ENCODE measurements at regions not wholly inside any gene's neighbourhood (a gene's known extent, or its start where the extent isn't known, plus 50 kb on each side); places are given as distances from the start of the nearest gene placed in this dataset.
"Not testable (repeated sequence)": the region's sequence is repeated elsewhere in the genome, so short reads cannot be mapped to it uniquely, and the experiment has no call there.

DNA sequence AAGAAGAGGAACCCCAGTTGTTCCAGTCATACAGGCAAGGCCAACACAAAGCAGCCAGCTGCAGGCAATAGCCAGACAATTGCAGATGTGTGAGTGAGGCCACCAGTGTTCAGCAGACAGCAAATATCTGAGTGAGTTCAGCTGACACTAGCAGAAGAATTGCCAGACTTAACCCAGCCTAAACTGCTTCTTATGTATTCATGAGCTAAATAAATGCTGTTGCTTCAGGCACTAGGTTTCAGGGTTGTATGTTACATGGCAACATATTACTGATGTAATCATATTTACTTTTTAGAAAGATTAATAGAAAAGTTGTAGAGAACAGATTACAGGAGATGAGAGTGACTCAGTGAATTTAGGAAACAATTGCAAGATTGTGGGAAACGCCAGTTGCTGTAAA, 129.8 kb upstream of the CHODL start:
- DNase-seq (ENCODE audit: extremely low read depth in 1 of 2, low read depth in 1 of 2), result no peak

DNA sequence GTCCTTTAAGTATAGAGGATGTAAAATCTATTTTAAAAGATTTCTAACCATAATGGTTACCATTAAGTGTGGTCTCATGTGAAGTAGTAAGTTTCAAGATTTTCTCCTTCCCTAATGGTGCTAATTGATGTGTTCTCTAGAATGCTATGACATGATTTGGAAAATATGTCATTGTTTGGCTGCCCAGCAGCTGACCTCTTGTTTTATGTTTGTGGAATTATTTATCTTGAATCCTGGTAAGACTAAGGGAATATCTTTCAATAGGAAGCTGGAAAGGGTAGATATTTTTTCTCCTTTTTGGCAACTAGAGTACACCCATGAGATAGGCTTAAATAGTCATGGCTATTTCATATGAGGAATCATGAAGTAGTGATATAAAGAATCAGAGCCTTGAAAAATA, 139.8 kb upstream of the CHODL start:
- DNase-seq (ENCODE audit: extremely low read depth in 1 of 2, low read depth in 1 of 2), result no peak

DNA sequence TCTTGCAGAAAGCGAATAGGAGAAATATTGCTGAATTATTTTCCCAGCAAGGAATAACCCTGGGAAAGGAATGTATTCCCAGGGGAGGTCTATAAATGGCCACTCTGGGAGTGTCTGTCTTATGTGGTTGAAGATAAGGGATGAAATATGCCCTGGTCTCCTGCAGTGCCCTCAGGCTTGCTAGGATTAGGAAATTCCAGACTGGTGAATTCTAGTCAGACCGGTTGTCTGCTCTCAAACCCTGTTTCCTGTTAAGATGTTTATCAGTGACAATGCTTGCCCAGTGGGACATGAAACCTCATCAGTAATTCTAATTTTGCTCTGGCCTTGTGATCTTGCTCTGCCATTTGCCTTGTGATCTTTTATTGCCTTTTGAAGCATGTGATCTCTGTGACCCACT, 148.2 kb upstream of the CHODL start:
- not testable (repeated sequence) for DNase-seq (ENCODE audit: extremely low read depth in 1 of 2, low read depth in 1 of 2)

DNA sequence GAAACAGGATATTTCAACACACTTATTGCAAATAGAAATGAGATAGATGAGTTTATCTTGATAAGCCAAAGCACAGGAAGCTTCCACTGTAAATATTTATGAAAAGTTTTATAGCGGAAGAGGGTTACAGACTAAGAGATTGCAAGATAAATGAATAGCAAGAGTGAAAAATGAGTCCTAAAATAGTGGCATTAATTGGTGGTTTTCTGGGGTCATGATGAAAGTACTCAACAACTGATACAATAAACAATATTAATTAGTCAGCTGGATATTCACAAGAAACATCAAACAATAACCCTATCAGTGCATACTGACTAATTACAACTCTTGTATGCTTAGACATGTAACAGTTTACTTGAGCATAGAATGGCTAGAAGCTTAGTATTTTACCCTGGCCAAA, 154.8 kb upstream of the CHODL start:
- no peak for DNase-seq (ENCODE audit: extremely low read depth in 1 of 2, low read depth in 1 of 2)

DNA sequence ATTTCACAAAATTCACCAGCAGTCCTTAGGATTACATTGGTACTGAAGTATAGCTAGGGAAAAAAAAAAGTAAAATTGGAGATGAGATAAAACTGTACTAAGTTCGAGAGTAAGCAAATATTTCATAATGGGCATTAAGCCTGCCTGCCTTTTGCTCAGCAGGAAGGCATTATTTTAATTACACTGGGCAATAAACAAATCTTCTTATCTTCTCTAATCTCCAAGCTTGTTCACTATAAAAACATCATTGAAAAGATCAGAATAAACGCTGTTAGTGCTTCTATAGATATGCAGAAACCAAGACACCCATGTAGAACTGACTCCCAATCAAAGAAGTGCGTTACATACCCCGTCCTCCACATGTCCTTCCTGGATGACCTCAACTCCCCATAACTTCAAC, 174.2 kb upstream of the CHODL start:
- DNase-seq (ENCODE audit: extremely low read depth in 1 of 2, low read depth in 1 of 2), result no peak

DNA sequence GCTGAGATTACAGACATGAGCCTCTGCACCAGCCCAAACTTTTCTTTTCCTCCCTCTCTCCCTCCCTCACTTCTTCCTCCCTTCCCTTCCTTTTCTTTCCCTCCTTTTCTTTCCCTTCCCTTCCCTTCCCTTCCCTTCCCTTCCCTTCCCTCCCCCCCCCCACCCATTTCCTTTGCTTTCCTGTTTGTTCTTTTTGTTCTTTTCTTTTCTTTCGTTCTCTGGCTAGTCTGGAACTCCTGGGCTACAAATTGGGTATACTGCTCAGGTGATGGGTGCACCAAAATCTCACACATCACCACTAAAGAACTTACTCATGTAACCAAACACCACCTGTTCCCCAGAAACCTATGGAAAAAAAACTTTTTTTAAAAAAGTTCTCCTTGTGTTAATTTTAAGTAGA, 174.8 kb upstream of the CHODL start:
- DNase-seq (ENCODE audit: extremely low read depth in 1 of 2, low read depth in 1 of 2), result no peak

DNA sequence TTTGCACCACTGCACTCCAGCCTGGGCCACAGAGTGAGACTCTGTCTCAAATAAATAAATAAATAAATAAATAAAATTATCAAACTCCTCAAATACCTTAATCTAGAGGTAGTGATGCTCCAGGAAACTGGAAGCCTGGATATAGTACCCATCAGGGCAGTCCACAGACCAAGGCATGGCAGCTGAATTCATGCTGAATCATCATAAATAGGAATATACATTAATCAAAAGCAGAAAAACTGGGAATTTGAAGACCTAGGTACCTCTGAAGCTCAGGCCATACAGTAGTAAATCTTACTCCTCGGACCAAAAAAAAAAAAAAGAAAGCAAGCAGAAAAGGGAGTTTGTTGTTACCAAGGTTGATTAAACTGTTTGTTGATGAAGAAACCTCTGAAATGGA, 184.2 kb upstream of the CHODL start:
- no peak for DNase-seq (ENCODE audit: extremely low read depth in 1 of 2, low read depth in 1 of 2)

DNA sequence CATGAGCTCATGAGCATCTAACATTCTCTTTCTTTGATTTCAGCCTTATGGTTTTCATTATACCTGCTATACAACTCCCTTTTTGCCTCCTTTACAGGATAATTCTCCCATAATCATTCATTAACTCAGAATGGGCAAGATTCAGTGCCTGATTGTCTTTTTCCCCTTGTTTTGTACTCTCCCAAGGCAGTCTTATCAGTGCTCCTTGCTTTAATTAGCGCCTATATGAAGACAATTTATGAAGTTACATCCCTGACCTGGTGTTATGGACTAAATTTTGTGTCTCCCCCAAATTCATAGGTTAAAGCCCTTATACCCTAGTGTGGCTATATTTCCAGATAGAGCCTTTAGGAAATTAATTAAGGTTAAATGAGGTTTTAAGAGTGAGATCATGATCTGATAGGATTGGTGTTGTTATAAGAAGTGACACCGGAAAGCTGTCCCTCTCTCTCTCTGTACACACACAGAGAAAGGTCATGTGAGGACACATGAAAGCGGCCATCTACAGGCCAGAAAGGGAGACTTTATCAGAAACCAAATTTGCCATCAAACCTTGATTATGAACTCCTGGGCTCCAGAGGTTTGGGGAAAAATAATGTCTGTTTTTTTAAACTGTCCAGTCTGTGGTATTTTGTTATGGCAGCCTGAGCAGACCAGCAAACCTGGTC, 185.8 kb upstream of the CHODL start:
- DNase-seq (ENCODE audit: extremely low read depth in 1 of 2, low read depth in 1 of 2), result no peak

DNA sequence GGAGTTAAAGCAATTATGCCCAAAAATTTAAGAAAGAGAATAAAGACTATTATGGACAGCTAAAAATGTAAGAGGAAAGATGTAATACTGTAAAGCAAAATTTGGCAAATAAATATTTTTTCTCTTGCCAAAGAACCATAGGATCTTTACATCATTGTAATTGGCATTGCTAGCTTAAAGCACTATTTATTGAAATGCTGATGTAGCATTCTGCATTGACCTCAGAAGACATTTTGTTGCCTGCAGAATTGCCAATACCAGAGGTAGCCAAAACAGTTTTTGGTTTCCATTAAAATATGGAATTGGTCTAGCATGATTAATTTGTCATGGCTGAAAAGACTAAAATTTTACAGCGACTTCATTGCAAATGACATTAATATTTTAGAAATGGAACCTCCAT, 191.5 kb upstream of the CHODL start:
- DNase-seq (ENCODE audit: extremely low read depth in 1 of 2, low read depth in 1 of 2), result no peak

DNA sequence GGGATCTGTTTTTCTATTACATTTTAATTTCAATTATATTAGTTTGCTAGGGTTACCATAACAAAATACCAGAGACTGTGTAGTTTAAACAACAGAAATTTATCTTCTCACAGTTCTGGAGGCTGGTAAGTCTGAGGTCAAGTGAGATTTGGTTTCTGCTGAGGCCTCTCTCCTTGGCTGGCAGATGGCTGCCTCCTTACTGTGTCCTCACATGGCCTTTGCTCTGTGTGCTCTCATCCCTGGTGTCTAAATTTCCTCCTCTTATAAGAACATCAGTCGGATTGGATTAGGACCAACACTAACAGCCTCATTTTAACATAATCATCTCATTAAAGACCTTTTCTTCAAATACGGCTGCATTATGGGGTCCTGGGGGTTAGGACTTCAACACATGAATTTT, 195.2 kb upstream of the CHODL start:
- DNase-seq (ENCODE audit: extremely low read depth in 1 of 2, low read depth in 1 of 2), result no peak

DNA sequence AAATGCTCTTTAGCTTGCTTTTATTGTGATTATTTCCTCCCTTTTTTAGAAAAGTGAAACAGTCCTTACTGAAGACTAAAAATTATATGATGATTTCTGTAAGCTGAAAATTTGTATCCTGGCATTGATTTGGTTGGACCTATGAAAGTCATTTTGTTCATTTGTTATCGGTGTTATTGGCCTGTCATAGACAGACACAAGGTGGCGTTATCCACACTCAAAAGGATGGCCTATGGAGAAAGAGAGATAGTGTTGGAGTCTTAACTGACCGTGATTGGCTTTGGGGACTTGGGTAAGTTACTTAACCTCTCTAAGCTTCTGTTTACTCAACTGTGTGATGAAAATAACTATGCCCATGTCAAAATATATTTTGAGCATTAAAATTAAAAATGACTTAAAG, 203.6 kb upstream of the CHODL start:
- DNase-seq (ENCODE audit: extremely low read depth in 1 of 2, low read depth in 1 of 2), result no peak

DNA sequence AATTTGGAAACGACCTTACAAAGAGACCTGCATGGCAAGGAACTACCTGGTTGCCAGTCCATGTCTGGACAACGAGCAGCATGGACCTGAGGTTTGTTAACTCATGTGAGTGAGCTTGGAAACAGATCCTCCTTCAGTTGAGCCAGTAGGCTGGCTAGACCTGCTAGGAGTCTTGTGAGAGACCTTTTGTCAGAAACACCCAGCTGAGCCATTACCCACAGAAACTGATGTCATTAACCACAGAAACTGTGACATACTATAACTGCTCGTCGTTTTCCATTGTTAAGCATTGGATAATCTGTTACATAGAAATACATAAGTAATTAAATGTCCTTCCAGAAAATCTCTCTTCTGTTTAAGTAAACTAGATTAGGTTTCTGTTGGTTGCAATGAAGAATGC, 211.1 kb upstream of the C21orf91 start:
- no peak for DNase-seq (ENCODE audit: extremely low read depth in 1 of 2, low read depth in 1 of 2)

DNA sequence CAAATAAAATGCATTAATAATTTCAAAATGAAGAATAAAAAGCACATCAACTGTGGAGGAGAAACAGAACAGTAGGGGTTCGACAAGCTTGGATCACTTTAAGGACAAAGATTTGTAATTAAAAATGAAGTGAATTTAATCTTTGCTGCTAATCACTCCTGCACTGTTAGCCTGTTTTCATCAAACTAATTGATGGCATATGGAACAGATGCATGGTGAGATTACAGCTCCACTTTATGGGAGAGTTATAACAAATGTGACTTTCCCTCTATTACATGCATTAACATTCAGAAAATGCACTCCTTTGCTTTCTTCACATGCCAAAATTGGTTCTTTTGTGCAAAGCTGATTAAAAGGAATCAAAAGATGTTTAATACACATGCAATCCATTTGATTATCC, 207.2 kb upstream of the C21orf91 start:
- DNase-seq (ENCODE audit: extremely low read depth in 1 of 2, low read depth in 1 of 2), result no peak

DNA sequence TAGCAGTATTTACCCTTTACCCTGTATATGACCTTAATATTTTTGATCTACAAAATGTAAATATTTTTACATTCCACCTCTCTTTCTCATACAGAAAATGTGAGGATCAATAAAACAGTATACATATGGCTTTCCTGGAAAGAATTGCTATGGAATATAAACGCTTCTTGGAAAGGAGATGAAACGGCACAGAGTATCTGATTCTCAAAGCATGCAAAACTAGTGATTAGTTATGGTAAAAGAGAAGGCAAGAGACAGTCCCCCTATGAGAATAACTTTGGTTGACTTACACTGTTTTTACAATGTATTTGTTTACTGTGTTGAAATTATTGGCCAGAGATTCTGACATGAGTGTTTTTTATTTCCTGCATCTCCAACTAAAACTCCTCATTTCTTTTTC, 204.6 kb upstream of the C21orf91 start:
- no peak for DNase-seq (ENCODE audit: extremely low read depth in 1 of 2, low read depth in 1 of 2)

DNA sequence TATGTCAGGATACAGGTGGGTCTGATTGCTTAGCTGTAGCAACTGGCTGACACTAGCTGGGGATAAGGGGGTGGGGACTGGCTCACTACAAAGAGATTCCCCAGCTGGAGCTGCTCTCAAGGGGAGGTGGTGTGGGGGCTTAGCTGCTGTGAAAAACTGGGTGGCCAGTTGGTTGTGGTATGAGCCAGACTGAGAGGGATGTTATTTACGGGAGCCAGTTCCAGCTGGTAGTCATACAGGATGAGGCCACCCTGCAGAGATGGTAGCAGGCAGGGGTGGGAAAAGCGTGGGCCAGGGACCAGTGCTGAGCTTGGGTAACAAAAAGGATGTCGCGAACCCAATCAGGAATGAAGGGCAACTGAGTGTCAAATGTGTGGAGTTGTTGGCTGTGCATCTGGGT, 204.0 kb upstream of the C21orf91 start:
- DNase-seq (ENCODE audit: extremely low read depth in 1 of 2, low read depth in 1 of 2), result no peak

DNA sequence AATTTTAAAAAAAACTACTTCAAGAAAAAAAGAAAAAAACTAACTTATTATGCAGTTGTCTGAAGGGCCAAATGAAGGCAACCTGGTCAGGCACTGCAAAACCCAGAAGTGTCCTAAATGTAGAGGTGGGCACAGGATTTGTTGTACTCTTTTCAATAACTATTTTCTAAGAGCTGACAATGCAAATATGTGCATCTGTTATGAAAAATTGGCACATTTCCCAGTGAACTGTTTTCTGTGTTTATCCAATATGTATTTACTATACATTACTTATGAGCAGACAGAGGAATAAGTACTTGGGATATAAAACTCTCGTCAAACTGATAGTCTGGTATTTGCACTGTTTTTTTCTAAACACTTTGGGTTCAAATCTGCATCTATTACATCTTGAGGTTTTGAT, 188.0 kb upstream of the C21orf91 start:
- no peak for DNase-seq (ENCODE audit: extremely low read depth in 1 of 2, low read depth in 1 of 2)

DNA sequence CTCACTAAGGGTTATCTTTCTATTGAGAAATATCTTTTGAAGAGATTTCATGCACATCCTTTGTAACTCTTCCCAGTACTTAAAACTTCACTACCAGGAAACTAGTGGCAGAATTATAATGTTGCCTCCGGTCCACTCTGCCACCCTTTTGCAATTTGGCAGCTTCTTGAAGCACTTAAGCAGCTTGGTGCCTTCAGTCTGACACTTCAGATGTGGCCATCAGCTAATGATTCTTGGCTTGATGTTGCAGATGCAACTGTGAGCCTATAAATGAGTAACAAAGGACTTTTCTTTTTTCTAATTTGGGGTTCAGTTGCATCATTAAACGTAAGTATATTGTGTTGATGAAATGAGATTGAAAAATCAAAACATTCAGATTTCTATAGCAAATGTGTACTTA, 187.5 kb upstream of the C21orf91 start:
- DNase-seq (ENCODE audit: extremely low read depth in 1 of 2, low read depth in 1 of 2), result no peak

DNA sequence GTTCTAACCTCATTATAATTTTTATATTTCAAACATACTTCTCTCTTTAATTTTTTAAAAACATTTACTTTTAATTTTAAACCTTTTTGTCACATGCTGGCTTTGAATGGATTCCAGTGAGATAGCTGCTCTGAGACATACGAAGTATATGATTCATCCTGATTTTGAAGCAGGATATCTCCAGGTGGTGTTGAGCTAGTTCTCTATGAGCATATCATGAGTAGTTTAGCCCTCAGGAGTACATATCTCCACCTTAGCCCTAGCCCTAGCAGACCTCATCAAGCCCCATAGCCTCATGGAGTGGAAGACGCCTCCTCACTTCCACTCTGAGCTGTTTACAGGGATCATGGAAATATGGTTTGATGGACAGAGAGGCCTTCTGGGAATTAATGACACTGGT, 183.2 kb upstream of the C21orf91 start:
- DNase-seq (ENCODE audit: extremely low read depth in 1 of 2, low read depth in 1 of 2), result no peak

DNA sequence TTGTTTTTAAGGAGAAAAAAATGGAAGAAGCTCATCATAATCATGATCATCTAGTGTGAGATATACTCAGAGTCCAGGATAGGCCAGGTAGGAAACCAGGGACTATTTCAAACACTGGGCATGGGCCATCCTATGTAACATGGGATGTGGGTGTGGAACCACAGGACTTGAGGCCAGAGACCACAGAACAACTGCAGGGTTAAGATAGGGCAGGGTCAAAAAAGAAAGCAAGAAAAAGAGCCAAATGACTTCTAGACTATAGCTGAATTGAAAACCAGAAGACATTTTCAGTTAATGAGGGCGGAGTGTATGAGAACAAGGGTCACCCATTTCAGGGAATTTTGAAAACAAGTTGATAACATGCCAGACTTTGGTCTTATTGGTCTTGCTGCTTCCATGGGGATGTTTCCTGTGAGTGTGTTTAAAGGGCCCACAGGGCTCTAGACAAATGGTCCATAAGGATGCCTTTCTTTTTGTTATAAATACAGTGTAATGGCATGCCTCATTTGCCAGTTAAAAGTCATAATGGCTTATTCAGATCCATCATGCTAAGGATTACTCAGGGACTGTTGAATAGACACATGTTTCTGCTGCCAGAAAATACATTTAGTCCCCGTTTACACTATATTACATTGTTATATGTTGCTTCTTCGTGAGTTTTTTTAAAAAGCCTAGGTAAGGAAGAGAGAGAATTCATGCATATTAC, 182.0 kb upstream of the C21orf91 start:
- no peak for DNase-seq (ENCODE audit: extremely low read depth in 1 of 2, low read depth in 1 of 2)

DNA sequence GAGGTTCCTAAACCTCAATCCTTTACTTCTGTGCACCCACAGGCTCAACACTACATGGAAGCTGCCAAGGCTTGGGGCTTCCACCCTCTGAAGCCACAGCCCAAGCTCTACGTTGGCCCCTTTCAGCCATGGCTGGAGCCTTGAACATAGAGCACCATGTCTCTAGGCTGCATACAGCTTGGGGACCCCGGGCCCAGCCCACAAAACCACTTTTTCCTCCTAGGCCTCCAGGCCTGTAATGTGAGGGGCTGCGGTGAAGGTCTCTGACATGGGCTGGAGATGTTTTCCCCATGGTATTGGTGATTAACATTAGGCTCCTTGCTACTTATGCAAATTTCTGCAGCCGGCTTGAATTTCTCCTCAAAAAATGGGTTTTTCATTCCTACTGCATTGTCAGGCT, 179.4 kb upstream of the C21orf91 start:
- DNase-seq (ENCODE audit: extremely low read depth in 1 of 2, low read depth in 1 of 2), result not testable (repeated sequence)

DNA sequence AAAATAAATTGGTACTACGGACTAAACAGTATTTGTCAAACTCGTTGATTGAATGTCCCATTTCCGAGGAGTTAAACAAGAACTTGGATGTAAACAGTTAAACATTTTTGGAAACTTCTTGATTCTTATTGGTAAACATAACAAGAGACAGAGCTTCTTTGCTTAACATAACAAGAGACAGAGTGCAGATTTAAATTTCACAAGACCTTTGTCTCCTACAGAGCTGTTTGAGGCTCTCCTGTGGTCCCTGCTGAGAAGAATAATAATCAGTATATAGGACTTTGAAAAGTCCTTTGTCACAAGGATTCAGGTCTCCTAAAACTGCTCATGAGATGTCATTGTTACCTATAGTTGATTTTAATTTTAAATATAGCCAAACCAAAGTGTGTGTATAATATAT, 170.6 kb upstream of the C21orf91 start:
- DNase-seq (ENCODE audit: extremely low read depth in 1 of 2, low read depth in 1 of 2), result no peak

DNA sequence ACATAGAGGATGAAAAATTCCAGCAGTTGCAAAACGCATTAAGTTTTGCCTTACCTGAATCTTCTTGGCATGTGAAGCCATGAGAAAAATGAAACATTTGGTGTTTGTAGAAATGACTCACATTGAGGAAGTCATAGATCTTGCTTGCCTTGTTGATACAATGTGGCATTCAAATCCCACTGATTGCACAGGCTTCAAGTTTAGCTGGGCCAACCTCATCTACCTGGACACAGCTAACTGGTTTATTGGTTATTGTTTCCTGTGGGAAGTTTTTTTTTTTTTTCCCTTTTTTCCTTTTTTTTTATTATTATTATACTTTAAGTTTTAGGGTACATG, 168.9 kb upstream of the C21orf91 start:
- no peak for DNase-seq (ENCODE audit: extremely low read depth in 1 of 2, low read depth in 1 of 2)
